ENCODE measurements at regions not wholly inside any gene's neighbourhood (a gene's known extent, or its start where the extent isn't known, plus 50 kb on each side); places are given as distances from the start of the nearest gene placed in this dataset.

- no peak for DNase-seq (ENCODE audit: extremely low spot score)
- ChIA-PET POLR2A (no interaction called here), CTCF (interaction anchor here (1.0 to 1.1 kb wide), 4 partner anchors 9 to 68 kb away, joined by 3 read pairs; no protein-coding TSS in a partner anchor)
- TF ChIP-seq, protein P1, sequence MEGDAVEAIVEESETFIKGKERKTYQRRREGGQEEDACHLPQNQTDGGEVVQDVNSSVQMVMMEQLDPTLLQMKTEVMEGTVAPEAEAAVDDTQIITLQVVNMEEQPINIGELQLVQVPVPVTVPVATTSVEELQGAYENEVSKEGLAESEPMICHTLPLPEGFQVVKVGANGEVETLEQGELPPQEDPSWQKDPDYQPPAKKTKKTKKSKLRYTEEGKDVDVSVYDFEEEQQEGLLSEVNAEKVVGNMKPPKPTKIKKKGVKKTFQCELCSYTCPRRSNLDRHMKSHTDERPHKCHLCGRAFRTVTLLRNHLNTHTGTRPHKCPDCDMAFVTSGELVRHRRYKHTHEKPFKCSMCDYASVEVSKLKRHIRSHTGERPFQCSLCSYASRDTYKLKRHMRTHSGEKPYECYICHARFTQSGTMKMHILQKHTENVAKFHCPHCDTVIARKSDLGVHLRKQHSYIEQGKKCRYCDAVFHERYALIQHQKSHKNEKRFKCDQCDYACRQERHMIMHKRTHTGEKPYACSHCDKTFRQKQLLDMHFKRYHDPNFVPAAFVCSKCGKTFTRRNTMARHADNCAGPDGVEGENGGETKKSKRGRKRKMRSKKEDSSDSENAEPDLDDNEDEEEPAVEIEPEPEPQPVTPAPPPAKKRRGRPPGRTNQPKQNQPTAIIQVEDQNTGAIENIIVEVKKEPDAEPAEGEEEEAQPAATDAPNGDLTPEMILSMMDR (IDR thresholded peaks at IDR 0.05; ENCODE audit: control extremely low read depth, extremely low read depth, low read depth, missing control alignments), result no peak
Observed at GRCh38 chr6:37097335-37097734, 72.6 kb upstream of the PIM1 start.

GRCh38 chr6:37099442-37099841, 70.5 kb upstream of the PIM1 start:
- ChIA-PET CTCF (interaction anchor here (0.9 kb wide), 1 partner anchor 82 kb away, joined by 4 read pairs; no protein-coding TSS in a partner anchor), POLR2A (no interaction called here)
- no peak for DNase-seq (ENCODE audit: extremely low spot score)
- TF ChIP-seq, protein P1 (IDR thresholded peaks at IDR 0.05; ENCODE audit: control extremely low read depth, extremely low read depth, low read depth, missing control alignments), result no peak

GRCh38 chr6:37100745-37101144, 69.2 kb upstream of the PIM1 start:
- ChIA-PET POLR2A (interaction anchor here (1.1 kb wide), 1 partner anchor 9 kb away, joined by 7 read pairs; no protein-coding TSS in a partner anchor), CTCF (no interaction called here)
- DNase-seq (ENCODE audit: extremely low spot score), result no peak
- TF ChIP-seq, protein P1 (IDR thresholded peaks at IDR 0.05; ENCODE audit: control extremely low read depth, extremely low read depth, low read depth, missing control alignments), result no peak

- ChIA-PET POLR2A (no interaction called here), CTCF (interaction anchor here (0.7 to 2.6 kb wide), 7 partner anchors 9 to 109 kb away, joined by 3 to 14 read pairs (median 4); no protein-coding TSS in a partner anchor)
- TF ChIP-seq, protein P1 (IDR thresholded peaks at IDR 0.05; ENCODE audit: control extremely low read depth, extremely low read depth, low read depth, missing control alignments), result no peak
- DNase-seq (ENCODE audit: extremely low spot score), result no peak
Observed at GRCh38 chr6:37101991-37102298, 68.0 kb upstream of the PIM1 start.

- ChIA-PET POLR2A (no interaction called here), CTCF (interaction anchor here (0.7 to 2.6 kb wide), 7 partner anchors 9 to 108 kb away, joined by 3 to 14 read pairs (median 4); no protein-coding TSS in a partner anchor)
- peak; percentile 75 for DNase-seq (ENCODE audit: extremely low spot score)
- TF ChIP-seq, protein P1 (IDR thresholded peaks at IDR 0.05; ENCODE audit: control extremely low read depth, extremely low read depth, low read depth, missing control alignments), result no peak
Observed at GRCh38 chr6:37102299-37103168, 67.4 kb upstream of the PIM1 start.

GRCh38 chr6:37103169-37104039, 66.5 kb upstream of the PIM1 start:
- ChIA-PET CTCF (interaction anchor here (1.1 to 2.6 kb wide), 7 partner anchors 8 to 76 kb away, joined by 3 to 14 read pairs (median 4); no protein-coding TSS in a partner anchor), POLR2A (interaction anchor here (0.6 kb wide), 2 partner anchors 11 to 503 kb away, joined by 4 to 5 read pairs; no protein-coding TSS in a partner anchor)
- DNase-seq (ENCODE audit: extremely low spot score), result no peak

More at GRCh38 chr6:37103169-37104039, 66.5 kb upstream of the PIM1 start:
- TF ChIP-seq, protein P1 (IDR thresholded peaks at IDR 0.05; ENCODE audit: control extremely low read depth, extremely low read depth, low read depth, missing control alignments), result no peak

Measured in GM10248 (cell line).